DMS 273 (cell line): ENCODE measurements at regions not wholly inside any gene's neighbourhood (a gene's known extent, or its start where the extent isn't known, plus 50 kb on each side); places are given as distances from the start of the nearest gene placed in this dataset.

Experiments
- DNase-seq: peaks from one replicate; lab custom pipeline; 2025; ENCODE audit not compliant: unreplicated experiment; lab: John Stamatoyannopoulos, UW

GRCh38 chr5:4765411-4765810 is 374.7 kb upstream of the ADAMTS16 start:
- no peak for DNase-seq

GRCh38 chr5:4766101-4766500 is 374.0 kb upstream of the ADAMTS16 start:
- DNase-seq = no peak

- no peak for DNase-seq
Measured at GRCh38 chr5:4772591-4772990, 367.5 kb upstream of the ADAMTS16 start.

- DNase-seq = no peak
Measured at GRCh38 chr5:4773827-4774317, 366.3 kb upstream of the ADAMTS16 start.

DNA sequence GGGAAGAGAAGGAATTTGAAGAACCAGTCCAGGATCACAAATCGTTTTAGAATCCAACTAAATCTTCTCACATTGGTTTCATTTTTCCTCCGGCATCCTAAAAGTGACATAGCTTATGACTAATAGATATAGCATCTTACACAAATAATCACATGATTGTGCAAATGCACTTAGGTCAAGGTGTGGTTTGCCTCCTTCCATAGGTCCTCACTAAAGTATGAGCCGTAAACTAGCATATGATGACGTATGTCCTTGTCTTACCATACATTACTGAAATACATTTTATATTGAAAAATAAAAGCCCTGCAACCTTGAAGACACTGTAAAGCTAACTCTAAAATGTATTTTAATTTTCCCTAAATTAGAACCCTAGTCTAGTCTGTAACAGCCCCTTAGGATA is 362.7 kb upstream of the ADAMTS16 start:
- no peak for DNase-seq

GRCh38 chr5:4780633-4781032 is 359.5 kb upstream of the ADAMTS16 start:
- DNase-seq = no peak

DNA sequence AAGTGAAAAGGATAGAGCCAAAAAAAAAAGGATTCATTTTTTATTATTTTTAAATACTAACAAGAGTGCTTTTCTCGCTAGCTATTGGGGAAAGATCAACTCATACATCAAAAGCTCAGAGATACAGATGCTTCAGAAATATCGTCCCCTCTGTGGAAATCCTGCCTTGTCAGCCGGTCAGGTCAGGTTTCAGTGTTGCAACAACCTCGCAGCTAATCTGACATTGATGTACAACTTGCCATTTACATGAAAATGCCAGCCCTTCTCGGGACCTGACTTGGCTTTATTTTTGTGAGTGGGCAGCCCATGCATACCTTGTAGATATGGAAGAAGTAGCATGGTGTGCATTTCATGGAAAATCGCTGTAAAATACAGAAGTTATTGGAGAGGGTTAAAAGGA is 358.8 kb upstream of the ADAMTS16 start:
- DNase-seq = no peak

DNA sequence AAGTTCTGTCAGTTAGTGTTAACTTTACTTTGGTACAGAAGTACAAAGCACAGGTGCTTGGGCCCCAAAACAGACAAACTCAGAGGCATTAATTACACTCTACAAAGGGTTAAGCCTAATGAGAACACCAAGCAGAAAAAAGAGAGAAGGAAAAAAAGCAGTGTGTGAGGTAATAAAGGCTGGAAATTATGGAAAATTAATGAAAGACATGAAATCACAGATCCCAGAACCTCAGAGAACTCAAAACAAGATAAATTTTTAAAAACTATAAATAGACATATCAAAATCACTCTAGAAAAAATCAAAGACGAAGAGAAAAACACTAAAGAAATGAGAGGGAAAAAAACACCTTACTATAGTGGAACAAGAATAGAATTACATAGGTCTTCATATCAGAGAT is 354.2 kb upstream of the ADAMTS16 start:
- no peak for DNase-seq

GRCh38 chr5:4797445-4797844 is 342.7 kb upstream of the ADAMTS16 start:
- DNase-seq = no peak

GRCh38 chr5:4802044-4802443 is 338.1 kb upstream of the ADAMTS16 start:
- no peak for DNase-seq

DNA sequence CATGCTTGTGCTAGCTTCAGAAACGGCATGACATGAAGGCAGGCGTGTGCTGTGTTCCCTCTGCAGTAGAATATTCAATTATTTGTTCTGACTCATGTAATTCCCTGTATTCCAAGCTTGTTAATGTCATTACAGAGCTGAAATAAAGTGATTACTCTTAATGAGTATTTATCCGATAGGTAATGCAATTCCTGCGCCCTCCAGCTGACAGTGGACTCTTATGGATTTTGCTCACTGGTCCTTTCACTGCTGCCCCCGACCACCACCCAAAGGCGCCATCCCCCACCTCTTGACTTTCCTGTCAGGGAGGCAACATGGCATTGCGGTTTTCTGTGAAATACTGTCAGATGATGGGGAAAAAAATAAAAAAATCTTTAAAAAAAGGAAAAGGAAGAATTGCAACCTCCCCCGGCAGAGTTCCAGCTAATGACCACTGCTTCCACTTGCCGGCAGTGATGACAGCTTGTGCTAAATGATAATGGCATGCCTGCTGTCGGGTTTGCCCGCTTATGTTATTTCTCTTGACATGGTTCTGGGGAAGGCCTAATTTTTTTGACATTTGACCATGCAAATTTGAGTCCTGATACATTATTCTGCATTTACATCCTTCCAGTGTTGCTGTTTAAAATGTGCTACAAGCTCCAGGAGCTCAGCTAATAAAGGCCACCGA is 335.3 kb upstream of the ADAMTS16 start:
- no peak for DNase-seq

DNA sequence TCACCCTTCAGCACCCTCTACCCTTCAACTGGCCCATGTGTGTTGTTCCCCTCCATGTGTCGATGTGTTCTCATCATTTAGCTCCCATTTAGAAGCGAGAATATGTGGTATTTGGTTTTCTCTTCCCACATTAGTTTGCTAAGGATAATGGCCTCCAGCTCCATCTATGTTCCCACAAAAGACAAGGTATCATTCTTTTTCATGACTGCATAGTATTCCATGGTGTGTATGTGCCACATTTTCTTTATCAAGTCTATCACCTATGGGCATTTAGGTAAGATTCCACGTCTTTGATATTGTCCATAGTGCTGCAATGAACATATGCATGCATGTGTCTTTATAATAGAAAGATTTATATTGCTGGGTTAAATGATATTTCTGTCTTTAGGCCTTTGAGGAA is 325.1 kb upstream of the ADAMTS16 start:
- DNase-seq = no peak

- DNase-seq = no peak
Measured at GRCh38 chr5:4817767-4818166, 322.4 kb upstream of the ADAMTS16 start.

DNA sequence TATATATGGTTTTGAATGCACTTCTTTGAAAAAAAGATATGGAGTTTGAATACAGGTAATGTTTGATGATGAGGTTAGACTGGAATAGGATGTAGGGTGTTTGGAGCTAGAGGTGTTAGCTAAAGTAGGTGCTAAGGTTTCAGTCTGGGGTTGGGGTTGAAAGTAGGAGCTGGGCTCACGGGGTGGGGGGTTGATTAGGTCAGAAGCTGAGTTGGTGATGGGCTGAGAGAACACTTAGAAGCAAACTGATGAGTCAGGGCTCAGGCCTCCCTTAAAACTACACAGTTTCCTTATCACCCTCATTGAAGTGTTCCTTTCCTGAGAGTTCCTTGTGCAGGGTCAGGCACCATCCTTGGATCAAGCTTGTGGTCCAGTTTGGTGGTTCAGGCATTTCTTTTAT is 308.8 kb upstream of the ADAMTS16 start:
- no peak for DNase-seq

DNA sequence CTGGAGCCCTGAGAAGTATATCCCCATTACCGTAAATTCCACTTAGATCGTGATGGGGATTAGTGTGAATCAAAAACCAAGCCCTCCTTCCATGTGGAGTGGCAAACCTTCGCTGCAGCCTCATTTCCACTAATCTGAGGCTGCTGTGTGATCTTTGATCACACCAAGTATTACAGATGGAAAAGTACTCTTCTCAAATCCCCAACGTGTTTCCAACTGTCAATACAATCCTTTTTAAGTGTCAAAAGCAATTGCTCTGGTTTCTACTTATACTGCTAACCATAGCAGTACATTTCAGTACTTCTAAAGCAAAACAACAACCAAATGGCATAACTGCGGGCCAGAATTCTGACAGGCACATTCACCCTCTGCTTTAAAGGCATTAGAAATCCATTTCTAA is 307.7 kb upstream of the ADAMTS16 start:
- no peak for DNase-seq

GRCh38 chr5:4833104-4833738 is 306.9 kb upstream of the ADAMTS16 start:
- DNase-seq = no peak

- no peak for DNase-seq
Measured at GRCh38 chr5:4837489-4838058, 302.6 kb upstream of the ADAMTS16 start.

DNA sequence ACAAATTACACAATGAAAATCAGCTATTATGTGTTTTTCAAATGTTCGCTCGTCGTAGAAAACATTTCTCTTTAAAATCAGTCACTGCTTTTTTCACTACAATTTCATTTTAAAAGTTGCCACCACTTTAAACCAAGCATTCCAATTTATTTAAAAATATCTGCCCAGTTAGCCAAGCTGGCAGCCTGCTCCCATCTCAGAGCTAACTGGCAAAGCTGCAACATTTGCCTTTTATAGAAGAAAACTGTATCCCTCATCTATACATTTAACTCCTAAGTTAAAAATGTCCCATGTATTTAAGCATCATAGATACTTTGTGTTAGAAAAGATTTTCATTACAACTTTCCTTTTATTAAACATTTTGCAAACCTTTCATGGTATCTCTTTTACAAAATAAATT is 294.9 kb upstream of the ADAMTS16 start:
- DNase-seq = no peak

- no peak for DNase-seq
Measured at GRCh38 chr5:4847766-4848165, 292.4 kb upstream of the ADAMTS16 start.

DNA sequence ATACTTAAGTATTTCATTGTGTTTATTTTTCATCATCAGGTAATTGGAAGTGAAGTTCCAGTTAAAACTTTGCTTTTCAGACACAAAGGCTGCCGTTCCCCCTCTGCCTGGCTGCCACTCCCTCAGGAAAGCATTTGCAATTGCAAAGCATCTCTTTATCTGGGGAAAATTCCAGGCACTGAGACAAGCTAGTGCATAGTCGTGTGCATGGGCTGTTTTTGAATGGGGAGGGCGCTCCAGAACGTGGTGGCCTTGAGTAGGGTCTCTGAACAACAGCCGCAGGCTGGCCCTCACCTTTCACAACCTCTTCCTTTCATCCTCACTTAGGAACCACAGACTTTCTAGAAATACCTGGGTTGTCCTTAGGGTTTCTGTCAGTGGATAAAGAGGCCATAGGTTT is 285.1 kb upstream of the ADAMTS16 start:
- no peak for DNase-seq

- no peak for DNase-seq
Measured at GRCh38 chr5:4855880-4856279, 284.2 kb upstream of the ADAMTS16 start.

GRCh38 chr5:4857761-4858160 is 282.4 kb upstream of the ADAMTS16 start:
- DNase-seq = no peak
